Subcutaneous abdominal adipose tissue (tissue), 5 donors: ENCODE measurements at regions not wholly inside any gene's neighbourhood (a gene's known extent, or its start where the extent isn't known, plus 50 kb on each side); places are given as distances from the start of the nearest gene placed in this dataset.
"Not testable (repeated sequence)": the region's sequence is repeated elsewhere in the genome, so short reads cannot be mapped to it uniquely, and the experiment has no call there.

ENCODE experiments used
- H3K27ac ChIP-seq: one replicate; pipeline ENCODE4 v1.7.0; 2013; ENCODE audit warnings: low read depth, mild to moderate bottlenecking, inconsistent platforms, low read length, moderate library complexity
- H3K27me3 ChIP-seq, 5 donors: one replicate each; pipeline ENCODE4 v1.7.0; 2013; ENCODE audit warnings: low read length in 5 of 5, inconsistent platforms in 1 of 5; ENCODE audit not compliant: control insufficient read depth in 5 of 5, insufficient read depth in 4 of 5
- H3K36me3 ChIP-seq, 5 donors: one replicate each; pipeline ENCODE4 v1.7.0; 2013; ENCODE audit warnings: low read length in 5 of 5; ENCODE audit not compliant: control insufficient read depth in 5 of 5, insufficient read depth in 5 of 5
- H3K4me1 ChIP-seq, 5 donors: one replicate each; pipeline ENCODE4 v1.7.0; 2013; ENCODE audit warnings: low read length in 5 of 5, mild to moderate bottlenecking in 3 of 5, moderate library complexity in 1 of 5; ENCODE audit not compliant: control insufficient read depth in 5 of 5, insufficient read depth in 5 of 5
- H3K4me3 ChIP-seq, 5 donors: one replicate each; pipeline ENCODE4 v1.7.0; 2013; ENCODE audit warnings: low read length in 5 of 5, low read depth in 1 of 5
- H3K9ac ChIP-seq, 5 donors: one replicate each; pipeline ENCODE4 v1.7.0; 2013; ENCODE audit warnings: low read length in 5 of 5, mild to moderate bottlenecking in 4 of 5, moderate library complexity in 3 of 5
- H3K9me3 ChIP-seq, 5 donors: one replicate each; pipeline ENCODE4 v1.7.0; 2013; ENCODE audit warnings: low read length in 5 of 5; ENCODE audit not compliant: control insufficient read depth in 5 of 5
- donor health status: healthy.
- donor health status: healthy.
- donor health status: healthy.
- donor health status: healthy.
- donor health status: healthy.

DNA sequence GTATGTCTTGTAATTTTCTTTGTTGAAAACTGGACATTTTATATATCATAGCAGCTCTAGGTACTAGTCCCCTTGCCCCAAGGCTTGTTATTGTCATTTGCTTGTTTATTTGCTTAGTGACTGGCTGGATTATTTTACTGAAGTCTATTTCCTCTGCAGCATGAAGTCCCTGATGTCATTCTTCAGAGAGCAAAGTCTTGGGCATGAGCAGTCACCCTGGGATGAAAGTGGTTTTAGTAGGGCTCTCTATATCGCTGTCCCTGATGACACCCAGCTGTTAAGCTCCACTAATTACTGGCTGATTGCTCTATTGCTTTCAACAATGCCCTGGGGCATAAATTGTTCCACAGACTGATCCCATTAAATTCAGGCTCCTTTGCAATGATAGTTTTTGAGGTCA, 113.5 kb upstream of the USP9X start:
- Histone ChIP-seq H3K9me3 (no peaks in the 10 kb centered on the region), H3K4me3 (no peak overlapping the region), H3K27ac (no peak overlapping the region), H3K27me3 (peaks cover 0 to 7% (median 2%) of the 10 kb centered on the region in 5 donors), H3K9ac (no peak overlapping the region), H3K36me3 (no peaks in the 10 kb centered on the region), H3K4me1 (peaks cover 0 to under 1% (median 0%) of the 10 kb centered on the region in 5 donors)

DNA sequence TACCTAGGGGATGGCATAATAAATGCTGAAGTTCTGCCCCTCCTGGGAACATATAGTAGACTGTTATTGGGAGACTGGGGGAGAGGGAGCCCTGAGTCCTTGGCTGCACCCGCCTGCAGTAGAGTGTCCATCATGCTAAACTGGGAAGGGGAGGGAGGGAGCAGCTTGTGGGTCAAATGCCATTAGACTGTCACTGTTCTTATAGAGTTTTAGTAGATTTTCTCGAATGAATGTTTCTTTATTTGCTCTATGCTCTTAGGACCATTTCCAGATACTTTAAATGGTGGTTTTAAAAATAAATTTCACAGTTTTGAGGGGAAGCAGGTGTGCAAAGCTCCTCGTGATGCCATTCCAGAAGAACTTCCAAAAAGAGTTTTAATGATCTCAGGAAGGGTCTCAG, 111.6 kb upstream of the USP9X start:
- H3K27ac ChIP-seq, result no peak overlapping the region
- no peaks in the 10 kb centered on the region for H3K4me1 ChIP-seq
- no peaks in the 10 kb centered on the region for H3K36me3 ChIP-seq

GRCh38 chrX:40975951-40976350, 109.3 kb upstream of the USP9X start:
- Histone ChIP-seq H3K27ac (no peak overlapping the region), H3K36me3 (no peaks in the 10 kb centered on the region), H3K9ac (no peak overlapping the region), H3K4me3 (no peak overlapping the region), H3K4me1 (no peaks in the 10 kb centered on the region), H3K27me3 (peaks cover 0 to 7% (median 4%) of the 10 kb centered on the region in 5 donors), H3K9me3 (peaks cover 0 to 7% (median 7%) of the 10 kb centered on the region in 5 donors)

More for the DNA sequence above, 111.6 kb upstream of the USP9X start:
- peaks cover 0 to 7% (median 2%) of the 10 kb centered on the region in 5 donors for H3K27me3 ChIP-seq
- H3K4me3 ChIP-seq, result no peak overlapping the region
- H3K9ac ChIP-seq, result no peak overlapping the region
- H3K9me3 ChIP-seq, result peaks cover 0 to 7% (median 7%) of the 10 kb centered on the region in 5 donors

DNA sequence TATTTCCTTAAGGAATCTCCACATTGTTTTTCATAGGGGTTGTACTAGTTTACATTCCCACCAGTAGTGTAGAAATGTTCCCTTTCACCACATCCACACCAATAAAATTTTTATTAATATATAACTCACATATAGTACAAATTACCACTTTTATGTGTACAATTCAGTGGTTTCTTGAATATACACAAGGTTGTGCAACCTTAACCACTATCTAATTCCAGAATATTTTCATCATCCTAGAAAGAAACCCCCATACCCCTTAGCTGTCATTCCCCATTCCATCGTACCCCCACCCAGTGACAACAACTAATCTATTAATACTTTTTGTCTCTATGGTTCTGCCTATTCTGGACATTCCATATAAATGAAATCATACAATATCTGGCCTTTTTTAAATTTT, 108.3 kb upstream of the USP9X start:
- Histone ChIP-seq H3K9ac (no peak overlapping the region), H3K9me3 (peaks cover 0 to 7% (median 7%) of the 10 kb centered on the region in 5 donors)

GRCh38 chrX:40984962-40985361, 100.3 kb upstream of the USP9X start:
- Histone ChIP-seq H3K36me3 (no peaks in the 10 kb centered on the region), H3K4me3 (no peak overlapping the region), H3K9me3 (peaks cover 0 to 3% (median 0%) of the 10 kb centered on the region in 5 donors), H3K4me1 (no peaks in the 10 kb centered on the region), H3K27ac (no peak overlapping the region), H3K9ac (no peak overlapping the region), H3K27me3 (no peaks in the 10 kb centered on the region)

More for the DNA sequence above, 108.3 kb upstream of the USP9X start:
- Histone ChIP-seq H3K27ac (no peak overlapping the region), H3K36me3 (no peaks in the 10 kb centered on the region), H3K27me3 (peaks cover 0 to 7% (median 4%) of the 10 kb centered on the region in 5 donors), H3K4me3 (no peak overlapping the region), H3K4me1 (no peaks in the 10 kb centered on the region)

GRCh38 chrX:40987413-40987812, 97.8 kb upstream of the USP9X start:
- H3K36me3 ChIP-seq, result no peaks in the 10 kb centered on the region
- no peak overlapping the region for H3K9ac ChIP-seq
- no peaks in the 10 kb centered on the region for H3K27me3 ChIP-seq
- H3K9me3 ChIP-seq, result peaks cover 0 to 3% (median 0%) of the 10 kb centered on the region in 5 donors
- H3K4me1 ChIP-seq, result no peaks in the 10 kb centered on the region
- no peak overlapping the region for H3K4me3 ChIP-seq
- no peak overlapping the region for H3K27ac ChIP-seq

DNA sequence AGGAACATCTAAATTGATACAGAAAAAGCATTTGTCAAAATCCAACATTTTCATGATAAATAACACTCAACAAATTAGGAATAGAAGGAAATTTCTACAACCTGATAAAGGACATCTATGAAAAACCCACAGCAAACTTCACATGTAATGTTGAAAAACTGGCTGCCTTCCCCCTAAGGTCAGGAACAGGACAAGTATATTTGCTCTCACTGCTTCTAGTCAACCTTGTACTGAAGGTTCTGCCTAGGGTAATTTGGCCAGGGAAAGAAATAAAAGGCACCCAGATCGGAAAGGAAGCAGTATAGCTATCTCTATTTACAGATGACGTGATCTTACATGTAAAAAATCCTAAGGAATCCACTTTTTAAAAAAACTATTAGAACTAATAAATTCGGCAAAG, 97.1 kb upstream of the USP9X start:
- Histone ChIP-seq H3K4me1 (no peaks in the 10 kb centered on the region), H3K9me3 (peaks cover 0 to 3% (median 0%) of the 10 kb centered on the region in 5 donors), H3K27me3 (no peaks in the 10 kb centered on the region), H3K27ac (no peak overlapping the region), H3K9ac (no peak overlapping the region), H3K36me3 (no peaks in the 10 kb centered on the region), H3K4me3 (no peak overlapping the region)

- H3K9me3 ChIP-seq, H3K4me3 ChIP-seq, H3K27ac ChIP-seq, H3K4me1 ChIP-seq, H3K27me3 ChIP-seq, H3K9ac ChIP-seq, H3K36me3 ChIP-seq: not testable (repeated sequence)
Measured at GRCh38 chrX:40993395-40993794, 91.8 kb upstream of the USP9X start.

DNA sequence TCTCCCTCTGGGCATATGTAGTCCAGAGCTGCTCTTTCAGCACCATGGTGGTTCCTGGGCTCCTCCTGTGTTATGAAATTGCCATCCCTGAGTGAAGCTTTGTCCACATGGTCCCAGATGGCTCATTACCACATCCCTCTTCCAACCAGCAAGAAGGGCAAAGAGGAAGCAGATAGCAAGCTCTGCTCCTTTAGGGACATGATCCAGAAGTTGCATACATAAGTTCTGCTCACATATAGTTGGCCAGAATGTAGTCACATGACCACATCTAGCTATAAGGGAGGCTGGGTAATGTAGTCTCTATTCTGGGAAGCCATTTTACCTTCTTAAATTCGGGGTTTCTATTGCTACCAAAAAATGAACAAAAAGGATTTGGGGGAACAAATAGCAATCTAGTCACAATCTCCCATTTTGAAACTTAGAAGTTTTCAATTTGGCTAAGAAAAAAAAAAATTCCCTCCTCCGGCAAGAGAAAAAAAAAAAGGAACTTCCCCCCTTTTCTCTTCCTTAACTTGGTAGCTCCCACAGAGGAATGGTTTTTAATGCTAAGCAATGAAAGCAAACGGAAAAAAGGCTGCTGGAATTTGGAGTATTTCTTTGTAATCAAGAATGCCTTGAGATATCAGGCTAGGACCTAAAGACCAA, 88.2 kb upstream of the USP9X start:
- H3K4me3 ChIP-seq, result peak overlapping the region in 3 of 5 donors; percentile 7 to 13 (median 7)
- no peaks in the 10 kb centered on the region for H3K36me3 ChIP-seq
- H3K9me3 ChIP-seq, result peaks cover 0 to 5% (median 0%) of the 10 kb centered on the region in 5 donors
- peaks cover 0 to 9% (median 0%) of the 10 kb centered on the region in 5 donors for H3K27me3 ChIP-seq
- peak overlapping the region in 2 of 5 donors; percentile 30 to 44 for H3K9ac ChIP-seq
- H3K27ac ChIP-seq, result peak overlapping the region; percentile 67
- peaks cover 0 to 2% (median 0%) of the 10 kb centered on the region in 5 donors for H3K4me1 ChIP-seq

DNA sequence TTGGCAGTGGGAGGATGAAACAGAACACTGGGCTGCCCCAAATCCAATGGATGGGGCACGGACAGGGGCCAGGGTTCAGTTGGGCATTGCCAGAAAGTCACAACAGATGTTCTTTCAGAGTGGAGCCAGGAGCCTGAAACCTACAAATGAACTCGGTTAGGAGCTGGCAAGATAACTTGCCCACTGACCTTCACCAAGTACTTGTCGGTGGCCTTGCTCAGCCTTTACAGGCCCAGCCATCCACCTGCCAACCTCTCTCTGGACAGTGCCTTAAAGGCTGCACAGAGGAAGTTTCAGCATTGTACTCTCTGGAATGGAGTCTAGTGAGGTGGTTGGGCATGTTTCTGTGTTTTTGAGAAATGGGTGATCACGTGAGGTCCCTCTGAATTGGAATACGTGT, 87.1 kb upstream of the USP9X start:
- no peaks in the 10 kb centered on the region for H3K36me3 ChIP-seq
- peaks cover 0 to 13% (median 0%) of the 10 kb centered on the region in 5 donors for H3K27me3 ChIP-seq
- H3K27ac ChIP-seq, result no peak overlapping the region
- H3K4me3 ChIP-seq, result no peak overlapping the region
- no peak overlapping the region for H3K9ac ChIP-seq
- H3K4me1 ChIP-seq, result peaks cover 0 to 2% (median 0%) of the 10 kb centered on the region in 5 donors
- peaks cover 0 to 5% (median 0%) of the 10 kb centered on the region in 5 donors for H3K9me3 ChIP-seq
